ENCODE measurements at regions not wholly inside any gene's neighbourhood (a gene's known extent, or its start where the extent isn't known, plus 50 kb on each side); places are given as distances from the start of the nearest gene placed in this dataset.

DNA sequence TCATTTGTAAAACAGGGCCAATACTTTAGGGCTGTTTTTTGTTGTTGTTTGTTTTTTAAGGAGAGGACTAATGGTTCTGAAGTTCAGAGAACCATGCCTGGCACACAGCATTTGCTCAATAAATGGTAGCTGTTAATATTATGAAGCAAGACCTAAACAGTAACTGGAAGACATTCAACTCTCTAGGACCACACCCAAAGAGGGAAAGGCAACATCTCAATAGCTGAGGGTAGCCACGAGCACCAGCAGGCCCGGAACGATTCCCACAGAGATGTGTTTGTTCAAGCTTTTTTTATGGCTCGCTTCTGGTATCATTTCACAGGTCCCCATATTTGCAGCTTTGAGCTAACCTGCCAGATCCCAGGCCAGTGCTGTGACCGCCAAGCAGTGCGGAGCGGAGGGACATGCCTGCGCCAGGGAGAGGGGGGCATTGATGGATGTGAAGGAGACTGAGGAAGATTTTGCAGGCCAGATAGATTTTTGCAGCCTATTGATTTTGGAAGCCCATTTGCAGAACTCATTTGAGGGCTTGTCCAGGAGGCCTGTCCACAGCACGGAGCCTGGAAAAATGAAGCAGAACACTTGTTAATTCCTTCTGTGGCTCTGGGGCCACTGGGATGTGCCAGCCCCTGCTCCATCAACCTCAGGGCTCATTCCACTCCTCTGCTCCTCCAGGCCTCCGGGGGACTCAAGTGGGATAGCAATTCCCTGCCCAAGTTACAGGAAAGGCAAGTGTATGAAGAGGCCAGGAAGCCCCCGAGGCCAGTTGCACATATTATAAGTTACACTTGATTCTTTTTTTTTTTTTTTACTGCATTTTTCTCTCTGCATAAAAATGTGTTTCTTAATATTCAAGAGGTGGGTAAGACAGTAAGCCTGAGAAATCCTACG is 57.3 kb upstream of the FGFR2 start:
- DNase-seq (ENCODE audit: low read depth in 1 of 2, low spot score in 1 of 2), result no peak

DNA sequence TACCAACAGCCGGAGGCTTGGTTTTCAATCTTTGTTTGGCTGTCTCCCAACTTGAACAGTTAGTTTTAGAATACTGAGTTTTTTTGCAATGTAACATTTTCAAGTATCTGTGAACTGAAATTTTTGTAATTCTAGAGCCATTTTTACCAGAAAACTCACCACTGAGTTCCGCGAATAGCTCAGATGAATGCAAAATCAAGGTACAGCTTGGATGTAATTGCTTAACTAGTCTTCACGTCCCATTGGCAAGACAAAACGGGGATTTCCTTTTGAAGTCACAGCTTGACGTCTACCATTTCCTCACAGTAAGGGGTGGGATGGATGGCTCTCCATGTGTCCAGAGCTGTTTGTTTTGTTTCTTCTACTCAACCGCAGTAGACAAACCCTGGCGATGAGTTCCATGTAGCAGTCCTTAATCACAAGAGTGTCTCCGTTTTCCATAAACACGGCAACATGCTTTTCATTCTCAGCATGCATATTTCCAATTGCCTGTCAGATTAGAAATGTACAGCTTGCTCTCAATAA is 55.8 kb upstream of the FGFR2 start:
- in situ Hi-C loops (cut with HindIII; ENCODE audit: low pct_unique_long_range_greater_than_20kb, low sequenced_read_pairs), result no loop called here
- no peak for TF ChIP-seq JUND (IDR thresholded peaks at IDR 0.05; ENCODE audit: low read depth)
- no peak for DNase-seq (ENCODE audit: low read depth in 1 of 2, low spot score in 1 of 2)

More for the DNA sequence above, 57.3 kb upstream of the FGFR2 start:
- TF ChIP-seq JUND (IDR thresholded peaks at IDR 0.05; ENCODE audit: low read depth), result no peak
- in situ Hi-C loops (cut with HindIII; ENCODE audit: low pct_unique_long_range_greater_than_20kb, low sequenced_read_pairs), result no loop called here

GRCh38 chr10:121653608-121654007 is 55.4 kb upstream of the FGFR2 start:
- no peak for TF ChIP-seq JUND (IDR thresholded peaks at IDR 0.05; ENCODE audit: low read depth)
- in situ Hi-C loops (cut with HindIII; ENCODE audit: low pct_unique_long_range_greater_than_20kb, low sequenced_read_pairs), result no loop called here

DNA sequence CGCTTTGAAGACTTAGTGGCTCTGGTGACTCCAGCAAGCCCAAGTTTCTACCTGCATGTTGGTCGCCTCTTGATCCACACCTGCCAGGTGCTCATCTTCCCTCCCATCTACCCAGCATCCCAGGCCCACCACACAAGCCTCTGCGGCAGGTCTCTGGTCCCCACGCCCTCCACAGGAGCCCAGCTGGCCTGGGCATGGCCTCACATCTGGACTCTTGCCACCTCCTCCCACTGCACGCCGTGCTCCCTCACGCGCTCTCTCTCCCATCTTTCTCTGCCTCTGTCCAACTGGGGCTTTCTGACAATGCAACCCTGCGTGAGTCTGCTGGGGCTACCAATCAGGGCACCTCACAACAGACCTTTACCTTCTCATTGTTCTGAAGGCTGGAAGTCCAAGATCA is 50.2 kb upstream of the FGFR2 start:
- in situ Hi-C loops (cut with HindIII; ENCODE audit: low pct_unique_long_range_greater_than_20kb, low sequenced_read_pairs), result no loop called here
- TF ChIP-seq JUND (IDR thresholded peaks at IDR 0.05; ENCODE audit: low read depth), result no peak

More at GRCh38 chr10:121653608-121654007, 55.4 kb upstream of the FGFR2 start:
- DNase-seq (ENCODE audit: low read depth in 1 of 2, low spot score in 1 of 2), result no peak

GRCh38 chr10:121648059-121648458 is 49.8 kb upstream of the FGFR2 start:
- no peak for DNase-seq (ENCODE audit: low read depth in 1 of 2, low spot score in 1 of 2)
- no peak for TF ChIP-seq JUND (IDR thresholded peaks at IDR 0.05; ENCODE audit: low read depth)
- in situ Hi-C loops (cut with HindIII; ENCODE audit: low pct_unique_long_range_greater_than_20kb, low sequenced_read_pairs), result no loop called here

More for the DNA sequence above, 50.2 kb upstream of the FGFR2 start:
- no peak for DNase-seq (ENCODE audit: low read depth in 1 of 2, low spot score in 1 of 2)
